GM12874 (cell line): ENCODE measurements at regions not wholly inside any gene's neighbourhood (a gene's known extent, or its start where the extent isn't known, plus 50 kb on each side); places are given as distances from the start of the nearest gene placed in this dataset.

Experiments
- CTCF ChIP-seq: IDR thresholded peaks from 2 replicates; pipeline ENCODE4 v1.5.1; 2011; ENCODE audit warnings: low read depth, mild to moderate bottlenecking, control low read depth, low read length, moderate library complexity; ENCODE audit not compliant: insufficient read depth

DNA sequence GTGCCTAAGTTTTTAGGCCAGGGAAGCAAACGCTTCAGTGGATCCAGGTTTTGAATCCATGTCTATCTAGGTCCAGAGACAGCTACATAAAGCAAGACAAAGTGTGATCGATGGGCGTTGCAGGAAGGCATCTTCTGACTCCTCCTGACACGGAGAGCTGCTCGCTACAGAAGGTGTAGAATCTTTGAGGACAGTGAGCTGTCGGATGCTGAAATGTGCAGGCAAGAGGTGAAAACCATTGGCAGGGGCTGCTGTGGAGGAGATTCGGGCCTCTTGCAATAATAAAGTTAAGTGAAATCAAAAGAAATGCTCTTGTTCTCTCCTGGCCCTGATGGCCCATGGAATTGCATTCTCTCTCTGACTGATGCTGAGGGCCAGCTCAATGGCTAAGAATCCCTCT, 336.2 kb downstream of the CYRIA start:
- TF ChIP-seq CTCF, result no peak

- no peak for TF ChIP-seq CTCF
These were observed 337.0 kb downstream of the CYRIA start for GRCh38 chr2:16328521-16329190.

GRCh38 chr2:16327326-16327725, 338.3 kb downstream of the CYRIA start:
- TF ChIP-seq CTCF, result no peak

- no peak for TF ChIP-seq CTCF
These were observed 338.8 kb downstream of the CYRIA start for GRCh38 chr2:16326711-16327300.

GRCh38 chr2:16325976-16326510, 339.6 kb downstream of the CYRIA start:
- TF ChIP-seq CTCF, result no peak

GRCh38 chr2:16325016-16325975, 340.3 kb downstream of the CYRIA start:
- no peak for TF ChIP-seq CTCF

GRCh38 chr2:16324544-16324937, 341.1 kb downstream of the CYRIA start:
- TF ChIP-seq CTCF, result no peak
